IPS DF 4.7 (cell line): ENCODE measurements at regions not wholly inside any gene's neighbourhood (a gene's known extent, or its start where the extent isn't known, plus 50 kb on each side); places are given as distances from the start of the nearest gene placed in this dataset.

Source experiments
- DNase-seq: peaks from one replicate; pipeline ENCODE4 v3.0.0-alpha.2; 2013; ENCODE audit warnings: low spot score; ENCODE audit errors: extremely low read depth

- no peak for DNase-seq
These were observed 80.2 kb upstream of the ACP3 start for GRCh38 chr3:132236701-132237651.

- no peak for DNase-seq
These were observed 79.6 kb upstream of the ACP3 start for GRCh38 chr3:132237652-132238032.

DNA sequence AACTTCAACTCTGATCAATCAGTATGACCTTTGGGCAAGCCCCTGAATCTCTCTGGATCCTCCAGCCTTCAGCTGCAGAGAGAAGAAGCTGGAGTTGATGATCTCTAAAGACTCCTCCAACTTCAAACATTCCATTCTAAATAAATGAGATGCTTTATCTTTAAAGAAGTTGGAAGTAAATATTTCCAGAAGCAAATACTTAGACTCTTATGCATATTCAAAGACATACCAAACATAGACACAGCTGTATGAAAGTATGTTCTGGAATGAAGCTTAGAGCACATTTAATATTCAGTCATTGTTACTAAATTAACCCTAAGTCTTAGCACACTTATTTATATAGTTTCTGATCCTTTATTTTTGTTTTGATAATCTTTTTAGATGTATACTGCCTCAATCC lies 77.6 kb upstream of the ACP3 start:
- no peak for DNase-seq

GRCh38 chr3:132241776-132242514 lies 75.3 kb upstream of the ACP3 start:
- no peak for DNase-seq

DNA sequence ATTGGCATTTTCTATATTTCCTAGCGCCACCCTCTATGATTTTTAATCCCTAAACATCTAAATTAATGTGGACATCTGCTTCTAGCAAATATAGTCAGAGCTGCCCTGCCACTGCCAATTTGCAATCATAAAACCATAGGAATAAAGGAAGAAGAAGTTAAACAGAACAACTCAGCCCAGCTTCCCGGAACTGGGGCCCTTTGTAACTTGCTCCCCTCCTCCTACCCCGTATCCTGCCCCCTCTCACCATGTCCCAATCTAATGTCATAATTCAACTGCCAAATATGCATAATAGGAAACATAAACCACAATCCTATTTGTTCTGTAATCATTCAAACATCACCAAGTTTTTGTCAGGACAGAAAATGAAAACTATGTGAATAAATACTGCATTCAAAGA lies 74.4 kb upstream of the ACP3 start:
- no peak for DNase-seq

GRCh38 chr3:132245552-132246142 lies 71.6 kb upstream of the ACP3 start:
- no peak for DNase-seq

DNA sequence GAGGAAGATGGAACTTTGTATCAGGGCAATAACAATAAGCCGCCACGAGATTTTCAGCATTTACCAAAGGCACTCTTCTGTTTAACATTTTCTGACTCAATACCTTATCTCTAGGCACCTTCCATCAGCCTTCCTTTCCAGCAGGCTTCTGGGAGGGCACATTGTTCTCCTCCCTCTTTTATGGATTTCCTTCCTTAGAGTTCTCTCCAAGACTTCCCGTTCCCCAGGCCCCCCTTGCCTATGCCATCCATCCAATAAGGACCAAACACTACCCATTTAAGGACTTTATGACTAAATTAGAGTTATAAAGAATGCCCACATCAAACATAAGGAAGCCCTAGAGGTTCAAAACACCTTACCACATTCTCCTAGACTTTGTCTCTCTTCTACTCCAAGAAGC lies 71.0 kb upstream of the ACP3 start:
- no peak for DNase-seq

DNA sequence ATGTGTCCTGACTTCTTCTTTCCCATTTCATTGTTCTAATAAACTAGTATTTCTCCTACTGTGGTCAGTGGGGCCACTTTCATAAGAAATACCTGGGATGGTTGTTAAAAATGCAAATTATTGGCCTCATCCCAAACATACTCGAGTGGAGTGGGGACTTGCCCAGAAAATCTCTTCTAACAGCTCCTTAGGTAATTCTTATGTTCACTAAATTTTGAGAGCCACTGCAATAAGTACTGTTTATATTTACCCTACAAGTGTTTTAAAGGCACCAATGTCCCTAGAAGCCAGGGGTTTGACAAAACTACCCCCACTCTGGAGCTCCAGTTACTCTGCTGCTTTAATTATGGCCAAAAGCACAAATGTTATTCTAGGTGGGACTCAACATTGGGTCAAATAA lies 70.0 kb upstream of the ACP3 start:
- DNase-seq: no peak

GRCh38 chr3:132248490-132248889 lies 68.7 kb upstream of the ACP3 start:
- DNase-seq: no peak

DNA sequence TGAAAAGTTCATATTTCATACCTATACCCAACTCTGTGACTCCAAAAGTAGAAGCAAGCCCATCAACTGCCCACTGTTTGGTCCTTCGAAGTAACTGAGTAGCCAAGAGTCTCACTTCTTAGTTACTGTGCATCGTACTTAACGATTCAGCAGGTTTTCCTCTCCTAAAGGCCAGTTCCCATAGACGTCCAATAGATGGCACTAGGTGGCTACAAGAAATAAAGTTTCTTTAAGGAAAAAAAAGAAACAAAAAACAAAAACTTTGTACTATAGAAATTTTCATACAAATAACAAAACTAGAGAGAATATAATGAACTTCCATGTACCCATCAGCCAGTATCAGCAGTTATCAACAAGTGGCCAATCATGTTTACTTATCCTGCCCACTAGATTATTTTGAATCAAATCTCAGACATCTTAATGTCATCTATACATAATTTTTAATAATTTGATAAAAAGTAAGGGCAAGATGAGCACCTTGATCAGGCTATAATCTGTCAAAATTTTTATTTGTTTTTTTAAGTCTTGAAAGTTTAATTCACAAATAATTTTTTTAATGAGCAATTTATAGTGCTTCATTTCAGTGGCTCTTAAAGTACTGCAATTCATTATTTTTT lies 63.8 kb upstream of the ACP3 start:
- DNase-seq: no peak

DNA sequence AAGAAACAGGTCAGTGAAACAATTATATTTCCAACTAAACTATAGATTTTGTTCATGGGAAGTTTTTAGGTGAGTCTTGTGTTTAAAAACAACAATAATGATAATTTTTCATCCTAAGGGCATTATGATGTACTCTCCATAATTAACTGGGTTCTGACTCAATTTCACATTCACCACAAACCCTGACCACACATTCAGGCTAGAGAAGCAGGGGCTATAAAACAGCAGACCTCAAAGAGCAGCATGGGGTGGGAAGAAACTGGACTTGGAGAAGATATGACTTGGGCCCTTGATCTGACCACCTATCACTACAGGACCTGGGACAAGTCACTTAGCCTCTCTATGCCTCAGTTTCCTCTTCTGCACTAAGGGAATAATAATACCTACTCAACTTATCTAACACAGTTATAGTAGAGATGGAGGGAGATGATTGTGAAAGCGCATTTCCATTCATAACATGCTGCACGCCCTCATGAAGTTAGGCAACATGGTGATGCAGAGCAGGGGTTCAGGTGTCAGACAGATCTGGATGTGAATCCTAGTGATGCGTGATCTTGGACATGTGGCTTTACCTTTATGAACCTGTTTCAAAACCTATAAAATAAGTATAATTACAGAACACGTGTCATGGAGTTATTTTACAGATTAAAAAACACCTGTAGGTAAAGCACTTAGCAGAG lies 63.0 kb upstream of the ACP3 start:
- DNase-seq: no peak

GRCh38 chr3:132255041-132255745 lies 62.0 kb upstream of the ACP3 start:
- no peak for DNase-seq

DNA sequence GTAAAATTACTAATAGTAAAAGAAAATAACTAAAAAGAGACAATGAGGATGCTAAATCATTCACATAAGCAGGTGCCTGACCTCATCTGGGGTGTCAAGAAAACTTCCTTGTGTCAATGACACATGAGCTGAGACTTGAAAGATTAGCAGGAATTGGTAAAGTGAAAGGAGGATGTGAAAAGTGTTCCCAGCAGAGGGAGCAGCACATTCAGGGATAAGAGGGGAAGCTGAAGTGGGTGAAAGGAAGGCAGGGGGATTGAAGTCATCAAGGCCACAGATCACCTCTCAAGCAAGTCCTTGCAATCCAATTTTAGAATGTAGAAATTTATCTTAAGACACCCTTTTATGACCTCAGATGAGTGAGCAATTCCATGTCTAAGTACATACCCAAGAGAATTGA lies 60.2 kb upstream of the ACP3 start:
- no peak for DNase-seq

DNA sequence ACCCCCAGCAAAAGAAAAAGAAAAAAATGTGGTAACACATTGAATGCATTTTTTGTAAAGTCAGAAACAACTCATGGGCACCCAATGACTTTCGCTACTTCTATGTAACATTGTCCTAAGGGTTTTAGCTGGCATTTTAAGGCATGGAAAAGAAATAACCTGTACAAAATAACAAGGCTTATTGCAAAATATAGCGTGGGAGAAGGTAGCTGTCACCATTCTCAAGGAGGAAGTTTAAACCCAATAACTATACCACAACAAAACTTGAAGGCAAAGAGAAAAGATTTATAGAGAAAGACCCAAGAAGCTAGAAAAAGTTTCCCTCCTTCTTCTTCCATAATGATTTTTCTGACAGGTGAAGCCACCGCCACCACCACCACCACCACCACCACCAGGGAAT lies 55.7 kb upstream of the ACP3 start:
- no peak for DNase-seq

DNA sequence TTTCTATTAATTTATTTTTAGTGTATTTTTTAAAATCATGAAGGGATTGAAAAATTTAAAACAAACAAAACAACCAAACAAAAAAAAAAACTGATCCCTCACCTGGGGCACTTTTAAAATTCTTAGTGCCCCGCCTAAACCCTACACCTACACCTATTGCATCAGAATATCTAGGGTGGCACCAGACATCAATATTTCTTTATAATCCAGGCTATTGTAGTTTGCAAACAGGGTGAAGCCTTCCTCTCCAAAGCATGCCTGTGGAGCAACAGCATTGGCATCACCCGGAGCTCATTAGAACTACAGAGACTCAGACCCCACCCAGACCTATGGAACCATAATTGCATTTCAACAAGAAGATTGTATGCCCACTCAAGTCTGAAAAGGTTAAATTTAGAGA lies 54.9 kb upstream of the ACP3 start:
- no peak for DNase-seq

DNA sequence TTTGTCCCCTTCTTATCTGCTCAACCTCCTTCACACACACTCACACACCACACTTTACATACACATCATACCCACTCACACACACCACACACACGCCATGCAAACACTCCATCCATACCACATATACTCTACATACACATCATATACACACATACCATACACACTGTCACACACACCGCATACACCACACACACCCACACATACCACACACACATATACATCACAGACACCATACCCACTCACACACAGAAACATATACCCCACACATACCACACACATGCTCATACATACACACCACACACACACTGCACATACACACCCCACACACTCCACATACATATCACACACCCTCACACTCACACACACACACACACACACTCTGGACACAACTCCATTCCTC lies 54.3 kb upstream of the ACP3 start:
- DNase-seq: no peak

- no peak for DNase-seq
These were observed 52.2 kb upstream of the ACP3 start for GRCh38 chr3:132265028-132265427.

DNA sequence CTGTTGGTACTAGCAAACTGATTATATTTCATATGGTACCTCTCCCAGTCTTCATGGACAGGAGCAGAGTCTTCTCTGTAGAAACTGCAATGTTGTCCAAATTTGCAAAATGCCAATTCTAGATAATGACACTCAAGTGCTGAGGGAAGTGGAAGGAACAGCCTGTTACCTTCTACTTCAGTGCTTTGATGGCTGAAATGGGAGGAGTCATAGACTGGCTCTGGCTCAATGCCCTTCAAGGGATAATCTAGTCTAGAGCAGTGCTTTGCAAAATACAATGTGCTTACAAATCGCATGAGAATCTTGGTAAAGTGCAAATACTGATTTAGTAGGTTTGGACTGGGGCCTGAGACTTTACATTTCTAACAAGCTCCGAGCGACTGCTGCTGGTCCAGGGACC lies 51.7 kb upstream of the ACP3 start:
- DNase-seq: no peak

DNA sequence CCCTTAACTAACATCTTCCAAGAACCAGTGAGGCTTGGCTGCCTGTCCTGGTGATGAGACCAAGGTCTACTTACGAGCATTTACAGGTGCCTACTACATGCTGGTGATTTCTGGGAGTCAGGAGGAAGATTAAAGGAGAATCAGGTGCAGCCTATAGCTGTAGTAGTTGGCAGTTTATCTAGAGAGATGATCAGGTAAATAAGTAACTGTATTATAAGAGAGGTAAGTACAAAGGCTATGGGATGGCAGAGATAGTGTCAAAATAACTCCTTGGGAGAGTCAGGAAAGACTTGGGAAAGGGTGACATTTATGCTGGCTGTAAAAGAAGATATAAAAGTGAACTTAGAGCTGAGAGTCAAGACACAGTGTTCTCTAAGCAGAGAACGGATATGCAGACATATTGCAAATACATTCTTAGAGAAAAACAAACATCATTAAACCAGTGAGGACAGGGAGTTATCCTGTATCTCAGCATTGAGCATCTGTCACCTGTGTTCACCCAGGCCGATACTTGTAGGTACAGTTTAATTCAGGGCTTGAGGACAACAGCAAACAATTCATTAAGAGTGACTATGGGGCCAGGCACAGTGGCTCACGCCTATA lies 49.7 kb upstream of the ACP3 start:
- DNase-seq: no peak
